Erythroblast (primary cell): ENCODE measurements at regions not wholly inside any gene's neighbourhood (a gene's known extent, or its start where the extent isn't known, plus 50 kb on each side); places are given as distances from the start of the nearest gene placed in this dataset.

Experiments
- GATA1 ChIP-seq: IDR thresholded peaks from 2 replicates; pipeline ENCODE4 v1.6.1; 2011; ENCODE audit warnings: low read depth, mild to moderate bottlenecking, control low read depth, low read length, moderate library complexity
- POLR2A ChIP-seq: IDR thresholded peaks from 2 replicates; pipeline ENCODE4 v1.6.1; 2011; ENCODE audit warnings: mild to moderate bottlenecking, low read length

DNA sequence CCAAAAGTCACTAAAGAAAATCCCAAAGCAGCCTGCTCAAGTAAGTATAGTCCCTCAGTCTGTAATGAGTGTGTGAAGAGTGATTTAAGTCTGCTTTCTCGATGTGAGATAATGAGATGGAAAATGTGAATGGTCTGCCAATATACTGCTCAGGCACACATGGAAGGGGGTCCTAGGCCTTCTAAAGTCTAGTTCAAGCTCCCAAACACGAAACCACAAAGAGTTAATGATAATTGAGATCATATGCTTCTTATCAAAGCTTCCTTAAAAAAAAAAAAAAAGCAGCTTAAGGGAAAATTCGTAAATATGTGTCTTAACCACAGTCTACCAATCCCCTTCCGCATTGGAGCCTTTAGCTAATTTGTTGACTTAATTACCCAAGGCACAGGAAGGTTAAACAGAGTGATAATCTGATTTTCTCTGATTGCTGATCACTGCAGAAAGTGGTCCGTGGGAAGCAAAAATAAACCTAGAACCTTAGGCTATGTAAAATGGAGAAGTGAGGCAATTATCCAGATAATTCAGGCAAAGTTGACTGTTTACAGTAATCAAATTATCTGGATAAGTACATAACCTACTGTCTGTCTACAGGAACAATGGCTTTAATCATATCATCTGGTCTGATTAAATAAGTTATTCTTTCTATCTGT, 172.9 kb downstream of the MBL2 start:
- TF ChIP-seq POLR2A (no peak), GATA1 (no peak)
